ENCODE measurements at regions not wholly inside any gene's neighbourhood (a gene's known extent, or its start where the extent isn't known, plus 50 kb on each side); places are given as distances from the start of the nearest gene placed in this dataset.

- no peaks in the 10 kb centered on the region for H3K27me3 ChIP-seq (ENCODE audit: control insufficient read depth, insufficient read depth, low read length)
- ChIA-PET CTCF (no interaction called here), POLR2A (no interaction called here)
- no peak for TF ChIP-seq CTCF (IDR thresholded peaks at IDR 0.05; ENCODE audit: low read depth, low read length)
- peaks cover 4% of the 10 kb centered on the region for H3K9me3 ChIP-seq (ENCODE audit: control insufficient read depth, insufficient read depth, low read length)
- no peak overlapping the region for H3K4me3 ChIP-seq (ENCODE audit: low read depth, low read length)
- DNase-seq (ENCODE audit: low read depth, low spot score), result no peak
- H3K27ac ChIP-seq (ENCODE audit: low read depth, low read length), result no peak overlapping the region
Measured at GRCh38 chr18:64707052-64707451, 558.2 kb upstream of the LINC00305 start.

GRCh38 chr18:64699081-64699480, 550.2 kb upstream of the LINC00305 start:
- H3K4me3 ChIP-seq (ENCODE audit: low read depth, low read length), result no peak overlapping the region
- H3K9me3 ChIP-seq (ENCODE audit: control insufficient read depth, insufficient read depth, low read length), result no peaks in the 10 kb centered on the region; the same call in 1 of the 2 replicates
- TF ChIP-seq CTCF (IDR thresholded peaks at IDR 0.05; ENCODE audit: low read depth, low read length), result no peak
- DNase-seq (ENCODE audit: low read depth, low spot score), result no peak
- POLR2A ChIA-PET, result no interaction called here
- CTCF ChIA-PET, result no interaction called here
- H3K27me3 ChIP-seq (ENCODE audit: control insufficient read depth, insufficient read depth, low read length), result no peaks in the 10 kb centered on the region
- no peak overlapping the region for H3K27ac ChIP-seq (ENCODE audit: low read depth, low read length)

- CTCF ChIA-PET, result no interaction called here
Measured at GRCh38 chr18:64695851-64696553, 547.1 kb upstream of the LINC00305 start.

GRCh38 chr18:64693766-64694165, 544.9 kb upstream of the LINC00305 start:
- no peaks in the 10 kb centered on the region for H3K9me3 ChIP-seq (ENCODE audit: control insufficient read depth, insufficient read depth, low read length)
- CTCF ChIA-PET, result no interaction called here
- no peak overlapping the region for H3K4me3 ChIP-seq (ENCODE audit: low read depth, low read length)
- no peak overlapping the region for H3K27ac ChIP-seq (ENCODE audit: low read depth, low read length)
- TF ChIP-seq CTCF (IDR thresholded peaks at IDR 0.05; ENCODE audit: low read depth, low read length), result no peak
- H3K27me3 ChIP-seq (ENCODE audit: control insufficient read depth, insufficient read depth, low read length), result no peaks in the 10 kb centered on the region
- no peak for DNase-seq (ENCODE audit: low read depth, low spot score)
- POLR2A ChIA-PET, result no interaction called here

More at GRCh38 chr18:64695851-64696553, 547.1 kb upstream of the LINC00305 start:
- Histone ChIP-seq H3K27me3 (ENCODE audit: control insufficient read depth, insufficient read depth, low read length) (no peaks in the 10 kb centered on the region), H3K4me3 (ENCODE audit: low read depth, low read length) (no peak overlapping the region), H3K27ac (ENCODE audit: low read depth, low read length) (no peak overlapping the region), H3K9me3 (ENCODE audit: control insufficient read depth, insufficient read depth, low read length) (no peaks in the 10 kb centered on the region)
- POLR2A ChIA-PET, result no interaction called here
- no peak for DNase-seq (ENCODE audit: low read depth, low spot score)
- TF ChIP-seq CTCF (IDR thresholded peaks at IDR 0.05; ENCODE audit: low read depth, low read length), result no peak

GRCh38 chr18:64692826-64693225, 543.9 kb upstream of the LINC00305 start:
- H3K27ac ChIP-seq (ENCODE audit: low read depth, low read length), result no peak overlapping the region
- no peak overlapping the region for H3K4me3 ChIP-seq (ENCODE audit: low read depth, low read length)
- CTCF ChIA-PET, result no interaction called here
- no peak for TF ChIP-seq CTCF (IDR thresholded peaks at IDR 0.05; ENCODE audit: low read depth, low read length)
- DNase-seq (ENCODE audit: low read depth, low spot score), result no peak
- POLR2A ChIA-PET, result no interaction called here
- H3K27me3 ChIP-seq (ENCODE audit: control insufficient read depth, insufficient read depth, low read length), result no peaks in the 10 kb centered on the region
- H3K9me3 ChIP-seq (ENCODE audit: control insufficient read depth, insufficient read depth, low read length), result no peaks in the 10 kb centered on the region
